ENCODE measurements at regions not wholly inside any gene's neighbourhood (a gene's known extent, or its start where the extent isn't known, plus 50 kb on each side); places are given as distances from the start of the nearest gene placed in this dataset.

DNA sequence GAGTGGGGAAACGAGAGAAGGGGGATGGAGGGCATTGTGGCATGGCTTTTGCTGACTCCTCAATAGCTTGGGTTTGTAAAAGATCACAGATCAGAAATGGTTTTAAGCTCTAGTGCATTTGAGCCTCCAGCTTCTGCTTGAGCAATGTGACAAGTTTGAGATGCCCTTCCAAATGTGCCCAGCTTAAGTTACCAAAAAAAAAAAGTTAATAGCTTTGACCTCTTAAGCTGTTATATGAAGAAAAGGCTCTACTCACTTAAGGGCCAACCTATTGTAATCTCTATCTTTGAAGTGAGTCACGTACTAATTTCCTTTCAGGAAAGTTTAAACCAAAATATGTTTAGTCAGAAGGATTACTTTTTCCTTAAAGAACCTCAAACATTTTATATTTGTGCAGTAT is 428.8 kb upstream of the ACTBL2 start:
- no peak for ATAC-seq (replicated peaks in 1 of 4)
- Histone ChIP-seq H3K4me1 (ENCODE audit: control insufficient read depth in 1 of 2, extremely low read depth in 1 of 2, insufficient read depth in 2 of 2, low read length in 2 of 2) (no peaks in the 10 kb centered on the region), H3K27me3 (replicated peaks in 1 of 2; ENCODE audit: control insufficient read depth in 2 of 2, extremely low read depth in 1 of 2, insufficient read depth in 2 of 2, low read length in 1 of 2) (peaks cover 0 to 3% of the 10 kb centered on the region in 2 experiments), H3K9me3 (no peaks in the 10 kb centered on the region), H3K36me3 (ENCODE audit: control insufficient read depth in 2 of 2, extremely low read depth in 1 of 2, insufficient read depth in 1 of 2, low read length in 1 of 2) (no peaks in the 10 kb centered on the region), H3K4me3 (ENCODE audit: control insufficient read depth in 1 of 2, extremely low read depth in 1 of 2, low read length in 1 of 2) (no peak overlapping the region), H3K27ac (ENCODE audit: low read length) (no peak overlapping the region)
- Mint-ChIP-seq H3K36me3 (no peaks in the 10 kb centered on the region), H3K9me3 (no peaks in the 10 kb centered on the region), H3K4me1 (no peaks in the 10 kb centered on the region), H3K4me3 (no peak overlapping the region), H3K27me3 (peaks cover 0 to 4% of the 10 kb centered on the region in 2 donors), H3K27ac (no peak overlapping the region)
- no peak for DNase-seq
- POLR2A ChIA-PET: no interaction called here
- CTCF ChIA-PET: no interaction called here
- 40% methylated on average over 1 of the region's 2 CpGs for WGBS (ENCODE audit: insufficient coverage)

- no peak overlapping the region for H3K4me3 Mint-ChIP-seq
- no peak overlapping the region for H3K4me3 ChIP-seq (ENCODE audit: control insufficient read depth in 1 of 2, extremely low read depth in 1 of 2, low read length in 1 of 2)
- no peak overlapping the region for H3K27ac ChIP-seq (ENCODE audit: low read length)
- H3K36me3 Mint-ChIP-seq: no peaks in the 10 kb centered on the region
- no peak overlapping the region for H3K27ac Mint-ChIP-seq
- ATAC-seq (replicated peaks in 1 of 4) (no peak), DNase-seq (no peak)
- WGBS (ENCODE audit: insufficient coverage): 87% methylated on average over 5 of the region's 6 CpGs
- H3K4me1 ChIP-seq (ENCODE audit: control insufficient read depth in 1 of 2, extremely low read depth in 1 of 2, insufficient read depth in 2 of 2, low read length in 2 of 2): no peaks in the 10 kb centered on the region
- H3K9me3 ChIP-seq: no peaks in the 10 kb centered on the region
- POLR2A ChIA-PET: no interaction called here
- CTCF ChIA-PET: no interaction called here
- no peaks in the 10 kb centered on the region for H3K27me3 Mint-ChIP-seq
- H3K36me3 ChIP-seq (ENCODE audit: control insufficient read depth in 2 of 2, extremely low read depth in 1 of 2, insufficient read depth in 1 of 2, low read length in 1 of 2): no peaks in the 10 kb centered on the region
- H3K9me3 Mint-ChIP-seq: no peaks in the 10 kb centered on the region
- H3K4me1 Mint-ChIP-seq: no peaks in the 10 kb centered on the region
- H3K27me3 ChIP-seq (replicated peaks in 1 of 2; ENCODE audit: control insufficient read depth in 2 of 2, extremely low read depth in 1 of 2, insufficient read depth in 2 of 2, low read length in 1 of 2): peaks cover 0 to 3% of the 10 kb centered on the region in 2 experiments
Measured at GRCh38 chr5:57906671-57907070, 424.1 kb upstream of the ACTBL2 start.

GRCh38 chr5:57903458-57903857 is 420.8 kb upstream of the ACTBL2 start:
- Mint-ChIP-seq H3K36me3 (no peaks in the 10 kb centered on the region), H3K4me1 (no peaks in the 10 kb centered on the region), H3K4me3 (no peak overlapping the region), H3K27ac (no peak overlapping the region), H3K9me3 (no peaks in the 10 kb centered on the region), H3K27me3 (no peaks in the 10 kb centered on the region)
- no peak overlapping the region for H3K4me3 ChIP-seq (ENCODE audit: control insufficient read depth in 1 of 2, extremely low read depth in 1 of 2, low read length in 1 of 2)
- ATAC-seq (replicated peaks in 1 of 4): no peak
- ChIA-PET CTCF (no interaction called here), POLR2A (no interaction called here)
- H3K4me1 ChIP-seq (ENCODE audit: control insufficient read depth in 1 of 2, extremely low read depth in 1 of 2, insufficient read depth in 2 of 2, low read length in 2 of 2): no peaks in the 10 kb centered on the region
- no peaks in the 10 kb centered on the region for H3K9me3 ChIP-seq
- no peak for DNase-seq
- H3K36me3 ChIP-seq (ENCODE audit: control insufficient read depth in 2 of 2, extremely low read depth in 1 of 2, insufficient read depth in 1 of 2, low read length in 1 of 2): no peaks in the 10 kb centered on the region
- H3K27ac ChIP-seq (ENCODE audit: low read length): no peak overlapping the region
- no peaks in the 10 kb centered on the region for H3K27me3 ChIP-seq (replicated peaks in 1 of 2; ENCODE audit: control insufficient read depth in 2 of 2, extremely low read depth in 1 of 2, insufficient read depth in 2 of 2, low read length in 1 of 2)

DNA sequence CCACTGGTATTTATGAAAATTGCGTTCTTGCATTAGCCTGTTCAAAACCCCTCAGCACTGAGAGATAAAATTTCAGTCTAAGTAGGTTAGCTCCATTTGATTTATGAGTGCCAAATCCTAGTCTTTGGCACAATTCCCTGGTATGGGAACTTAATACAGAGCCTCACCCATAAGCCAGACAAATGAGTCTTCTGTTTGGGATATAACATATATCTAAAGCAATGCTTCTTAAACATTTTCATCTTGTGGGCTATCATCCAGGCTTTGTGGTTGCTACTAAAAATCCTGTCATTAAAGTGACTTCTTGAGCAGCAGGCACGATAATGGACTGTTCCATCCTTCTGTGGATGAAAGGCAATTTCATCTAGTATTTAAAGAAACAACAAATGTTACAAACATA is 419.5 kb upstream of the ACTBL2 start:
- Histone ChIP-seq H3K36me3 (ENCODE audit: control insufficient read depth in 2 of 2, extremely low read depth in 1 of 2, insufficient read depth in 1 of 2, low read length in 1 of 2) (no peaks in the 10 kb centered on the region), H3K9me3 (no peaks in the 10 kb centered on the region), H3K4me1 (ENCODE audit: control insufficient read depth in 1 of 2, extremely low read depth in 1 of 2, insufficient read depth in 2 of 2, low read length in 2 of 2) (no peaks in the 10 kb centered on the region), H3K27ac (ENCODE audit: low read length) (no peak overlapping the region), H3K4me3 (ENCODE audit: control insufficient read depth in 1 of 2, extremely low read depth in 1 of 2, low read length in 1 of 2) (no peak overlapping the region), H3K27me3 (replicated peaks in 1 of 2; ENCODE audit: control insufficient read depth in 2 of 2, extremely low read depth in 1 of 2, insufficient read depth in 2 of 2, low read length in 1 of 2) (no peaks in the 10 kb centered on the region)
- DNase-seq: no peak
- Mint-ChIP-seq H3K36me3 (no peaks in the 10 kb centered on the region), H3K27ac (no peak overlapping the region), H3K4me3 (no peak overlapping the region), H3K9me3 (no peaks in the 10 kb centered on the region), H3K4me1 (no peaks in the 10 kb centered on the region), H3K27me3 (no peaks in the 10 kb centered on the region)
- ChIA-PET POLR2A (no interaction called here), CTCF (no interaction called here)
- no peak for ATAC-seq (replicated peaks in 1 of 4)
- WGBS (ENCODE audit: insufficient coverage): no CpG with 5 or more reads among the region's 2 CpGs

- Histone ChIP-seq H3K4me1 (ENCODE audit: control insufficient read depth in 1 of 2, extremely low read depth in 1 of 2, insufficient read depth in 2 of 2, low read length in 2 of 2) (no peaks in the 10 kb centered on the region), H3K36me3 (ENCODE audit: control insufficient read depth in 2 of 2, extremely low read depth in 1 of 2, insufficient read depth in 1 of 2, low read length in 1 of 2) (no peaks in the 10 kb centered on the region), H3K9me3 (no peaks in the 10 kb centered on the region), H3K4me3 (ENCODE audit: control insufficient read depth in 1 of 2, extremely low read depth in 1 of 2, low read length in 1 of 2) (no peak overlapping the region), H3K27me3 (replicated peaks in 1 of 2; ENCODE audit: control insufficient read depth in 2 of 2, extremely low read depth in 1 of 2, insufficient read depth in 2 of 2, low read length in 1 of 2) (no peaks in the 10 kb centered on the region), H3K27ac (ENCODE audit: low read length) (no peak overlapping the region)
- Mint-ChIP-seq H3K36me3 (no peaks in the 10 kb centered on the region), H3K4me1 (no peaks in the 10 kb centered on the region), H3K9me3 (no peaks in the 10 kb centered on the region), H3K27ac (no peak overlapping the region), H3K27me3 (peaks cover 0 to 4% of the 10 kb centered on the region in 2 donors), H3K4me3 (no peak overlapping the region)
- ChIA-PET CTCF (interaction anchor here in 1 of 2 donors (0.7 kb wide), 1 partner anchor 778 kb away, joined by 4 read pairs; no protein-coding TSS in a partner anchor), POLR2A (no interaction called here)
- 43% methylated on average over 2 of the region's 4 CpGs for WGBS (ENCODE audit: insufficient coverage)
- ATAC-seq (replicated peaks in 1 of 4): no peak
- DNase-seq: no peak
Measured at GRCh38 chr5:57900381-57900944, 417.9 kb upstream of the ACTBL2 start.

DNA sequence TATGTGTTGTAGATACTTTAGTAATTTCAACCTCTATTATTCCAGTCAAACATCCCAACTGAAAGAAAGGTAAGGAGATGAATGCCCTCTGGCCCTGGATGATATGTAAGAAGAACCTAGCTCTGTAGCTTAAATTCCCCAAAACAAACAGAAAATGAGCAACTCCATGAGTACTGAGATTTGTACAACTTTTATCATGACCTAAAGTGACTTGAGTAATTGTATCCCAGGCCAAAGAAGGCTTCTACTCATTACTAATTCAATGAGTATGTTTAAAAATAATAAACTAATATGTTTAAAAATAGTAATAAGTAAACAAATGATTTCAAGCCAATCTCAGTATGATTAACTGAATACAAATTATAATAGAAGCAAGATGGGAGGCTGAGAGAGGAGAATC is 414.0 kb upstream of the ACTBL2 start:
- H3K4me1 Mint-ChIP-seq: no peaks in the 10 kb centered on the region
- Histone ChIP-seq H3K27me3 (replicated peaks in 1 of 2; ENCODE audit: control insufficient read depth in 2 of 2, extremely low read depth in 1 of 2, insufficient read depth in 2 of 2, low read length in 1 of 2) (no peaks in the 10 kb centered on the region), H3K4me1 (ENCODE audit: control insufficient read depth in 1 of 2, extremely low read depth in 1 of 2, insufficient read depth in 2 of 2, low read length in 2 of 2) (no peaks in the 10 kb centered on the region), H3K27ac (ENCODE audit: low read length) (no peak overlapping the region), H3K36me3 (ENCODE audit: control insufficient read depth in 2 of 2, extremely low read depth in 1 of 2, insufficient read depth in 1 of 2, low read length in 1 of 2) (no peaks in the 10 kb centered on the region), H3K9me3 (no peaks in the 10 kb centered on the region), H3K4me3 (ENCODE audit: control insufficient read depth in 1 of 2, extremely low read depth in 1 of 2, low read length in 1 of 2) (no peak overlapping the region)
- no peaks in the 10 kb centered on the region for H3K9me3 Mint-ChIP-seq
- H3K27ac Mint-ChIP-seq: no peak overlapping the region
- no peak for ATAC-seq (replicated peaks in 1 of 4)
- ChIA-PET POLR2A (interaction anchor here (0.5 to 0.7 kb wide), 2 partner anchors 729 to 1674 kb away, joined by 3 to 4 read pairs; no protein-coding TSS in a partner anchor), CTCF (no interaction called here)
- H3K4me3 Mint-ChIP-seq: no peak overlapping the region
- H3K36me3 Mint-ChIP-seq: no peaks in the 10 kb centered on the region
- no peak for DNase-seq
- peaks cover 0 to 4% of the 10 kb centered on the region in 2 donors for H3K27me3 Mint-ChIP-seq

- ATAC-seq (replicated peaks in 1 of 4) (no peak), DNase-seq (no peak)
- no peaks in the 10 kb centered on the region for H3K4me1 Mint-ChIP-seq
- POLR2A ChIA-PET: interaction anchor here in 1 of 2 donors (0.7 kb wide), 1 partner anchor 1675 kb away, joined by 4 read pairs; no protein-coding TSS in a partner anchor
- Histone ChIP-seq H3K36me3 (ENCODE audit: control insufficient read depth in 2 of 2, extremely low read depth in 1 of 2, insufficient read depth in 1 of 2, low read length in 1 of 2) (no peaks in the 10 kb centered on the region), H3K9me3 (no peaks in the 10 kb centered on the region), H3K27me3 (replicated peaks in 1 of 2; ENCODE audit: control insufficient read depth in 2 of 2, extremely low read depth in 1 of 2, insufficient read depth in 2 of 2, low read length in 1 of 2) (no peaks in the 10 kb centered on the region), H3K4me1 (ENCODE audit: control insufficient read depth in 1 of 2, extremely low read depth in 1 of 2, insufficient read depth in 2 of 2, low read length in 2 of 2) (no peaks in the 10 kb centered on the region), H3K27ac (ENCODE audit: low read length) (no peak overlapping the region), H3K4me3 (ENCODE audit: control insufficient read depth in 1 of 2, extremely low read depth in 1 of 2, low read length in 1 of 2) (no peak overlapping the region)
- H3K27ac Mint-ChIP-seq: no peak overlapping the region
- H3K27me3 Mint-ChIP-seq: peaks cover 0 to 4% of the 10 kb centered on the region in 2 donors
- no peaks in the 10 kb centered on the region for H3K9me3 Mint-ChIP-seq
- WGBS (ENCODE audit: insufficient coverage): no CpG with 5 or more reads among the region's 1 CpG
- H3K36me3 Mint-ChIP-seq: no peaks in the 10 kb centered on the region
- no peak overlapping the region for H3K4me3 Mint-ChIP-seq
- CTCF ChIA-PET: no interaction called here
Measured at GRCh38 chr5:57895766-57896165, 413.2 kb upstream of the ACTBL2 start.
